ENCODE measurements at regions not wholly inside any gene's neighbourhood (a gene's known extent, or its start where the extent isn't known, plus 50 kb on each side); places are given as distances from the start of the nearest gene placed in this dataset.

GRCh38 chr1:112341986-112342385, 54.0 kb upstream of the CTTNBP2NL start:
- H3K27ac ChIP-seq: no peak overlapping the region
- no peak for DNase-seq (ENCODE audit: low read depth, low spot score)

- no peak overlapping the region for H3K27ac ChIP-seq
- DNase-seq (ENCODE audit: low read depth, low spot score): no peak
Observed at GRCh38 chr1:112342558-112342957, 53.5 kb upstream of the CTTNBP2NL start.

- no peak overlapping the region for H3K27ac ChIP-seq
- no peak for DNase-seq (ENCODE audit: low read depth, low spot score)
Observed at GRCh38 chr1:112344754-112345423, 51.1 kb upstream of the CTTNBP2NL start.
